GM18511 (cell line): ENCODE measurements at regions not wholly inside any gene's neighbourhood (a gene's known extent, or its start where the extent isn't known, plus 50 kb on each side); places are given as distances from the start of the nearest gene placed in this dataset.

Source experiments
- ATAC-seq: cut with Tn5 transposase; IDR thresholded peaks from one replicate; pipeline ENCODE4 v1.9.1; 2021; ENCODE audit warnings: mild to moderate bottlenecking, moderate library complexity; ENCODE audit not compliant: unreplicated experiment

GRCh38 chr20:23207826-23208540, 121.9 kb upstream of the CD93 start:
- ATAC-seq = no peak

GRCh38 chr20:23206995-23207394, 120.9 kb upstream of the CD93 start:
- ATAC-seq = no peak

GRCh38 chr20:23206061-23206460, 119.9 kb upstream of the CD93 start:
- no peak for ATAC-seq

GRCh38 chr20:23205611-23206041, 119.5 kb upstream of the CD93 start:
- ATAC-seq = no peak

- ATAC-seq = no peak
Observed at GRCh38 chr20:23205211-23205610, 119.1 kb upstream of the CD93 start.

GRCh38 chr20:23203951-23204730, 118.0 kb upstream of the CD93 start:
- no peak for ATAC-seq

GRCh38 chr20:23203310-23203709, 117.2 kb upstream of the CD93 start:
- ATAC-seq = no peak

GRCh38 chr20:23201658-23202057, 115.5 kb upstream of the CD93 start:
- no peak for ATAC-seq

GRCh38 chr20:23200914-23201313, 114.8 kb upstream of the CD93 start:
- peak; percentile 26 for ATAC-seq

- ATAC-seq = peak; percentile 60
Observed at GRCh38 chr20:23200413-23200812, 114.3 kb upstream of the CD93 start.

- no peak for ATAC-seq
Observed at GRCh38 chr20:23199356-23199755, 113.2 kb upstream of the CD93 start.

- ATAC-seq = no peak
Observed at GRCh38 chr20:23198815-23199214, 112.7 kb upstream of the CD93 start.

- ATAC-seq = no peak
Observed at GRCh38 chr20:23197836-23198235, 111.7 kb upstream of the CD93 start.

- peak; percentile 68 for ATAC-seq
Observed at GRCh38 chr20:23195636-23196035, 109.5 kb upstream of the CD93 start.

- no peak for ATAC-seq
Observed at GRCh38 chr20:23193801-23194384, 107.8 kb upstream of the CD93 start.

GRCh38 chr20:23192469-23192868, 106.3 kb upstream of the CD93 start:
- no peak for ATAC-seq

- no peak for ATAC-seq
Observed at GRCh38 chr20:23190557-23190956, 104.4 kb upstream of the CD93 start.

GRCh38 chr20:23189854-23190253, 103.7 kb upstream of the CD93 start:
- ATAC-seq = no peak

- ATAC-seq = no peak
Observed at GRCh38 chr20:23189341-23189740, 103.2 kb upstream of the CD93 start.

GRCh38 chr20:23188377-23189169, 102.4 kb upstream of the CD93 start:
- ATAC-seq = no peak

GRCh38 chr20:23187751-23188150, 101.6 kb upstream of the CD93 start:
- no peak for ATAC-seq
